Liver (tissue), 3 donors: ENCODE measurements at regions not wholly inside any gene's neighbourhood (a gene's known extent, or its start where the extent isn't known, plus 50 kb on each side); places are given as distances from the start of the nearest gene placed in this dataset.

Experiments used
- ATF3 ChIP-seq: IDR thresholded peaks from 2 replicates; pipeline ENCODE4 v1.6.1; 2016; ENCODE audit warnings: antibody characterized with exemption
- CTCF ChIP-seq: fragments of 150-350 bp; IDR thresholded peaks from 2 replicates; pipeline ENCODE4 v1.5.1; 2017; ENCODE audit warnings: improper control_type of control experiment, low read depth, low read length; ENCODE audit not compliant: missing input control
- GABPA ChIP-seq, 2 donors: IDR thresholded peaks in 1 of 2; conservative IDR thresholded peaks in 1 of 2; 2 replicates each; pipeline ENCODE4 v1.6.1; 2016; ENCODE audit warnings: antibody characterized with exemption in 2 of 2, mild to moderate bottlenecking in 1 of 2, moderate library complexity in 1 of 2
- JUND ChIP-seq, 2 donors: IDR thresholded peaks; 2 replicates each; pipeline ENCODE4 v1.6.1; 2016; ENCODE audit warnings: antibody characterized with exemption in 2 of 2
- MAX ChIP-seq: IDR thresholded peaks from 2 replicates; pipeline ENCODE4 v1.6.1; 2016; ENCODE audit warnings: antibody characterized with exemption
- NR2F2 ChIP-seq: IDR thresholded peaks from 2 replicates; pipeline ENCODE4 v1.6.1; 2016; ENCODE audit warnings: antibody characterized with exemption
- RAD21 ChIP-seq, 2 donors: IDR thresholded peaks; 2 replicates each; pipeline ENCODE4 v1.6.1; 2016; ENCODE audit warnings: antibody characterized with exemption in 2 of 2, mild to moderate bottlenecking in 2 of 2
- REST ChIP-seq: IDR thresholded peaks from 2 replicates; pipeline ENCODE4 v1.6.1; 2016; ENCODE audit warnings: antibody characterized with exemption, mild to moderate bottlenecking
- RXRA ChIP-seq, 2 donors: IDR thresholded peaks; 2 replicates each; pipeline ENCODE4 v1.6.1; 2017 to 2018; ENCODE audit warnings: antibody characterized with exemption in 2 of 2, mild to moderate bottlenecking in 1 of 2
- SP1 ChIP-seq: IDR thresholded peaks from 2 replicates; pipeline ENCODE4 v1.6.1; 2018; ENCODE audit warnings: antibody characterized with exemption, mild to moderate bottlenecking
- TAF1 ChIP-seq: conservative IDR thresholded peaks from 2 replicates; pipeline ENCODE4 v1.6.1; 2016; ENCODE audit warnings: antibody characterized with exemption, mild to moderate bottlenecking
- ZBTB33 ChIP-seq: IDR thresholded peaks from 2 replicates; pipeline ENCODE4 v1.6.1; 2016; ENCODE audit warnings: antibody characterized with exemption
- donor health status: healthy.
- donor health status: healthy.

- TF ChIP-seq JUND (IDR thresholded peaks at IDR 0.05) = no peak
- no peak for TF ChIP-seq REST
- TF ChIP-seq CTCF = no peak
- TF ChIP-seq RXRA (IDR thresholded peaks at IDR 0.05) = no peak
- TF ChIP-seq ATF3 = no peak
- no peak for TF ChIP-seq RAD21 (IDR thresholded peaks at IDR 0.05)
- no peak for TF ChIP-seq MAX
- no peak for TF ChIP-seq TAF1
- no peak for TF ChIP-seq ZBTB33
- TF ChIP-seq GABPA (IDR thresholded peaks at IDR 0.05 in 1 of 2, conservative IDR thresholded peaks at IDR 0.05 in 1 of 2) = no peak
- TF ChIP-seq SP1 = no peak
- no peak for TF ChIP-seq NR2F2
Measured at GRCh38 chr18:47470941-47471340, 219.5 kb upstream of the SKOR2 start.
